Progenitor cell of endocrine pancreas (in vitro differentiated cells): ENCODE measurements at regions not wholly inside any gene's neighbourhood (a gene's known extent, or its start where the extent isn't known, plus 50 kb on each side); places are given as distances from the start of the nearest gene placed in this dataset.
A peak's percentile ranks its signal among the peaks of the same experiment; 100 is the strongest.
"Not testable (repeated sequence)": the region's sequence is repeated elsewhere in the genome, so short reads cannot be mapped to it uniquely, and the experiment has no call there.

Experiments used
- DNase-seq: peaks from one replicate; pipeline ENCODE4 v3.0.0; 2021; ENCODE audit warnings: low spot score; ENCODE audit not compliant: unreplicated experiment
- H3K27ac Mint-ChIP-seq: 2 replicates; pipeline ENCODE4 v1.8.0; 2021; ENCODE audit warnings: mild to moderate bottlenecking, moderate library complexity, mixed read lengths
- H3K27me3 Mint-ChIP-seq: 2 replicates; pipeline ENCODE4 v1.8.0; 2021; ENCODE audit warnings: mixed read lengths
- H3K36me3 Mint-ChIP-seq: 2 replicates; pipeline ENCODE4 v1.8.0; 2022; ENCODE audit warnings: mixed read lengths; ENCODE audit not compliant: insufficient read depth
- H3K4me1 Mint-ChIP-seq: 2 replicates; pipeline ENCODE4 v1.8.0; 2021; ENCODE audit warnings: low read depth, mixed read lengths
- H3K4me3 Mint-ChIP-seq: 2 replicates; pipeline ENCODE4 v1.8.0; 2021; ENCODE audit warnings: low read depth, mild to moderate bottlenecking, moderate library complexity, mixed read lengths
- H3K9me3 Mint-ChIP-seq: 2 replicates; pipeline ENCODE4 v1.8.0; 2021; ENCODE audit warnings: low read depth, mixed read lengths
- TF ChIP-seq, protein P1 (sequence below): fragments of 200-600 bp; sonication (generic); IDR thresholded peaks from one replicate; pipeline ENCODE4 v1.5.0; 2021; ENCODE audit warnings: antibody characterized with exemption, mild to moderate bottlenecking; ENCODE audit not compliant: unreplicated experiment

DNA sequence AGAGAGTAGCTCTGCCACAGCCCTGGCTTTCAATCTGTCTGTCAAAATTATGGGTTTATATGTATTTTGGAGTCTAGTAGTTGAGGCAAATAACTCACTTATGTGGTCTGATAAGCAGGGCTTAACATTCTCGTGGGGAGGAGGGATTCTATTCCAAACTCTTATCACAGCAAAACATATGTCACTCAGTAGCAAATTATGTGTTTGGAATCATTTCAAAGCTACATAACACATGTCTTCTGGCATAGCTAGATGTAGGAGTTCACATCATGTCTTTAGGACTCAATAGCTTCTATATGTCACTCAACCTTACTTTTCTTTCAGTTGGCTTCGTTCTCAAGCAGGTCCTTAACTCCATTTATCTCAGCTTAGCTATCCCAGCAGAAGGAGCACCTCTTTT is 144.5 kb upstream of the SEMA6A start:
- no peaks in the 10 kb centered on the region for H3K4me1 Mint-ChIP-seq
- peaks cover 3% of the 10 kb centered on the region for H3K9me3 Mint-ChIP-seq
- DNase-seq: no peak
- no peaks in the 10 kb centered on the region for H3K27me3 Mint-ChIP-seq
- H3K4me3 Mint-ChIP-seq: no peak overlapping the region
- no peak overlapping the region for H3K27ac Mint-ChIP-seq
- TF ChIP-seq, protein P1, sequence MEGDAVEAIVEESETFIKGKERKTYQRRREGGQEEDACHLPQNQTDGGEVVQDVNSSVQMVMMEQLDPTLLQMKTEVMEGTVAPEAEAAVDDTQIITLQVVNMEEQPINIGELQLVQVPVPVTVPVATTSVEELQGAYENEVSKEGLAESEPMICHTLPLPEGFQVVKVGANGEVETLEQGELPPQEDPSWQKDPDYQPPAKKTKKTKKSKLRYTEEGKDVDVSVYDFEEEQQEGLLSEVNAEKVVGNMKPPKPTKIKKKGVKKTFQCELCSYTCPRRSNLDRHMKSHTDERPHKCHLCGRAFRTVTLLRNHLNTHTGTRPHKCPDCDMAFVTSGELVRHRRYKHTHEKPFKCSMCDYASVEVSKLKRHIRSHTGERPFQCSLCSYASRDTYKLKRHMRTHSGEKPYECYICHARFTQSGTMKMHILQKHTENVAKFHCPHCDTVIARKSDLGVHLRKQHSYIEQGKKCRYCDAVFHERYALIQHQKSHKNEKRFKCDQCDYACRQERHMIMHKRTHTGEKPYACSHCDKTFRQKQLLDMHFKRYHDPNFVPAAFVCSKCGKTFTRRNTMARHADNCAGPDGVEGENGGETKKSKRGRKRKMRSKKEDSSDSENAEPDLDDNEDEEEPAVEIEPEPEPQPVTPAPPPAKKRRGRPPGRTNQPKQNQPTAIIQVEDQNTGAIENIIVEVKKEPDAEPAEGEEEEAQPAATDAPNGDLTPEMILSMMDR: no peak
- H3K36me3 Mint-ChIP-seq: no peaks in the 10 kb centered on the region

DNA sequence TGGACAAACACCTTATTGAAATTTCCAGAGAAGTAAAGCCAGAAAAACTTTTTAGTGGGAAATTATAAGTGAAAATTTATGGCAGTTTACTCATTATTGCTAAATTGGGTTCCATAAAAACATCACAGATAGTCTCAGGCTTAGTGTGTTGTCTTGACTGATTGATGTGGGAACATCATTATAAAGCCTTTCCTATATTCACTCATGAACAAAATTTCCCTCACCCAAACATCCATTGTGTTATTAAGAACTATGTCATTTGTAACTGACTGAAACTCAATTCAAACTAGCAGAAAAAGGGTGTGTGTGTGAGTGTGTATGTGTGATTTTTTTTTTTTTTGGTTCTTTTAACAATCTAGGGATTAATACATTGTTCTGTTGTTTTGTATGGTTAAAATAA is 143.7 kb upstream of the SEMA6A start:
- H3K4me3 Mint-ChIP-seq: no peak overlapping the region

DNA sequence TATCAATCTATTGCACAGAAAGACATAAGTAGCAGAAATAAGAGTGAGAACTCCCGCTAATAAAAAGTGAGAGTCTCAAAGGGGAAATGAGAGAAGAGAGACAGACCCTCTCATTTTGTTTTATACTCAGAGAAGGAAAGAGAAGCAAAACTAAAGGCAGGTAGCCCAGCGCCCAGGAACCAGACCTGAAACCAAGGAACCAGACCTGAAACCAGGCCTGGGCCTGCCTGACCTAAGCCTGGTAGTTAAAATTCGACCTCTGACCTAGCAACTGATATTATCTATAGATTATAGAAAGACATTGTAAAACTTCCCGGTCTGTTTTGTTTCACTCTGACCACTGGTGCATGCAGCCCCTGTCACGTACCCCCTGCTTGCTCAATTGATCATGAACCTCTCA is 134.5 kb upstream of the SEMA6A start:
- TF ChIP-seq, protein P1: no peak
- H3K4me1 Mint-ChIP-seq: no peaks in the 10 kb centered on the region
- no peak overlapping the region for H3K27ac Mint-ChIP-seq
- no peaks in the 10 kb centered on the region for H3K27me3 Mint-ChIP-seq
- peaks cover 3% of the 10 kb centered on the region for H3K9me3 Mint-ChIP-seq
- no peaks in the 10 kb centered on the region for H3K36me3 Mint-ChIP-seq
- no peak for DNase-seq
- H3K4me3 Mint-ChIP-seq: no peak overlapping the region

More for the DNA sequence above, 143.7 kb upstream of the SEMA6A start:
- Mint-ChIP-seq H3K36me3 (no peaks in the 10 kb centered on the region), H3K27me3 (no peaks in the 10 kb centered on the region), H3K9me3 (peaks cover 3% of the 10 kb centered on the region), H3K4me1 (no peaks in the 10 kb centered on the region), H3K27ac (no peak overlapping the region)
- TF ChIP-seq, protein P1: no peak
- DNase-seq: no peak

DNA sequence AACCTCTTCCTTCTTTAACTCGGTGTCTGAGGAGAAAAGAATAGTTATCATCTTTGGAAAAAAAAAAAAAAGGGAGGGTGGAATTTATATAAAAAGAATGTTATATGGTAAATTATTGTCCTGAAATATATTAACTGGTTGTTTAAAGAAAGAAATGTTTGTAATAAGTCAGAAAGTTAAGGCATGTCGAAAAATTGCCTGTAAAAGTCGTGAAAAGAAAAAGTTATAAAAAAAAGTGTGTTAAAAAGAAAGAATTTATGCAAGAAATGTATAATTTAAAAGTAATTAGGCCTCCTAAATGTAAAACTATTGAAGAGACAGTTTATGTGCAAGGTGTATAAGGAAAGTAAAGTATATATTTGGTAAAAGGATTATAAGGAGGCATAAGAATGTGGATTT is 130.5 kb upstream of the SEMA6A start:
- not testable (repeated sequence) for H3K36me3 Mint-ChIP-seq, DNase-seq, H3K27me3 Mint-ChIP-seq, H3K4me3 Mint-ChIP-seq, H3K4me1 Mint-ChIP-seq, H3K9me3 Mint-ChIP-seq
- peak overlapping the region; percentile 33 for H3K27ac Mint-ChIP-seq

DNA sequence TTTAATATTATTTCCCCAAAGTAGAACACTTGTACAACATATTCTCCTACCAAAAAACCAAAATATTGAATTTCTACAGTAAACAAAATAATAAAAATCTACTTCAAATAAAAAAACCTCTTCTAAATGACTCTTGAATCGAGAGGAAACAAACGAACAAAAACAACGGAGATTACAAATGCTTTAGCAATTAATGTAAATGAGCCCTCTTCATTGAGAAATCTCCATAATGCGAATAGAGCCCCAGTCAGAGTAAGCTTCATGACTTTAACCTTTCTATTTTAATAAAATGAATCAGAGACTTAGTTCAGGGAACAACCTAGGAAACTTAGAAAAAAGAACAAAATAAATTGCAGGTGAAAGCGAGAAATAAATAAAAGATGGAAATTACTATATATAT is 129.3 kb upstream of the SEMA6A start:
- Mint-ChIP-seq H3K4me1 (peaks cover 1% of the 10 kb centered on the region), H3K36me3 (no peaks in the 10 kb centered on the region), H3K27ac (no peak overlapping the region), H3K27me3 (no peaks in the 10 kb centered on the region), H3K4me3 (no peak overlapping the region), H3K9me3 (no peaks in the 10 kb centered on the region)
- TF ChIP-seq, protein P1: no peak
- DNase-seq: no peak

DNA sequence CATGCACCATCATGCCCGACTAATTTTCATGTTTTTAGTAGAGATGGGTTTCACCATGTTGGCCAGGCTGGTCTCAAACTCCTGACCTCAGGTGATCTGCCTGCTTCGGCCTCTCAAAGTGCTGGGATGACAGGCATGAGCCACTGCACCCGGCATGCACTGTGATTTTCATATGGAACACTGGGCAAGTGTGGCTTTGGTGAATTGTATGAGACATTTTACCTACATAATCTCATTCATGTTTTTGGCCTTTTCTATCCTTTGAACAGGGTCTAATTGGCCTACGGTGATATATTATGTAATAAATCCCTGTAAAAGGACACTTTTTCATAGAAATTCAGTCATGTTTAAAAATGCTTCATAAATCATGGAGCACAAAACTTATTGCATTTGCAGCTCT is 128.7 kb upstream of the SEMA6A start:
- H3K4me3 Mint-ChIP-seq: no peak overlapping the region
- H3K36me3 Mint-ChIP-seq: no peaks in the 10 kb centered on the region
- H3K27ac Mint-ChIP-seq: no peak overlapping the region
- TF ChIP-seq, protein P1: no peak
- DNase-seq: no peak
- H3K27me3 Mint-ChIP-seq: no peaks in the 10 kb centered on the region
- H3K4me1 Mint-ChIP-seq: peaks cover 1% of the 10 kb centered on the region
- no peaks in the 10 kb centered on the region for H3K9me3 Mint-ChIP-seq
